ENCODE measurements at regions not wholly inside any gene's neighbourhood (a gene's known extent, or its start where the extent isn't known, plus 50 kb on each side); places are given as distances from the start of the nearest gene placed in this dataset.

DNA sequence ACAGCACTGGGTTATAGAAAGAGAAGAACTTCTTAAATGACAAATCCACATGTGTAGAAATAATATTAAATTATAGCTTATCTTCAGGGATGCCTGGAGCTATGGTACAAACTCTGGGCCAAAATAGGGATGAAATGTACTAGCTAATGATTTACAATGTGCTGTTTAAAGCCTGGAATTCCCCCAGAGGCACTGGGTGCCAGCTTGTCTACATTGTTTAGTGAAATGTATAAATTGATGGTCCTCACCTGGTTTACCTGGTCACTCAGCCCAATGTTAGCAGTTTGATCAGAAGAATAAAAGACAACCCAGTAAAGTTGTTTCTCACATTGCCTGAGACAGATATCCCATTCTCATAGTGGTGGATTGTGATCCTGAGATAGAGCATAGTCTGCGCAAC lies 597.2 kb downstream of the DIAPH3 start (continued):
- TF ChIP-seq, protein P1, sequence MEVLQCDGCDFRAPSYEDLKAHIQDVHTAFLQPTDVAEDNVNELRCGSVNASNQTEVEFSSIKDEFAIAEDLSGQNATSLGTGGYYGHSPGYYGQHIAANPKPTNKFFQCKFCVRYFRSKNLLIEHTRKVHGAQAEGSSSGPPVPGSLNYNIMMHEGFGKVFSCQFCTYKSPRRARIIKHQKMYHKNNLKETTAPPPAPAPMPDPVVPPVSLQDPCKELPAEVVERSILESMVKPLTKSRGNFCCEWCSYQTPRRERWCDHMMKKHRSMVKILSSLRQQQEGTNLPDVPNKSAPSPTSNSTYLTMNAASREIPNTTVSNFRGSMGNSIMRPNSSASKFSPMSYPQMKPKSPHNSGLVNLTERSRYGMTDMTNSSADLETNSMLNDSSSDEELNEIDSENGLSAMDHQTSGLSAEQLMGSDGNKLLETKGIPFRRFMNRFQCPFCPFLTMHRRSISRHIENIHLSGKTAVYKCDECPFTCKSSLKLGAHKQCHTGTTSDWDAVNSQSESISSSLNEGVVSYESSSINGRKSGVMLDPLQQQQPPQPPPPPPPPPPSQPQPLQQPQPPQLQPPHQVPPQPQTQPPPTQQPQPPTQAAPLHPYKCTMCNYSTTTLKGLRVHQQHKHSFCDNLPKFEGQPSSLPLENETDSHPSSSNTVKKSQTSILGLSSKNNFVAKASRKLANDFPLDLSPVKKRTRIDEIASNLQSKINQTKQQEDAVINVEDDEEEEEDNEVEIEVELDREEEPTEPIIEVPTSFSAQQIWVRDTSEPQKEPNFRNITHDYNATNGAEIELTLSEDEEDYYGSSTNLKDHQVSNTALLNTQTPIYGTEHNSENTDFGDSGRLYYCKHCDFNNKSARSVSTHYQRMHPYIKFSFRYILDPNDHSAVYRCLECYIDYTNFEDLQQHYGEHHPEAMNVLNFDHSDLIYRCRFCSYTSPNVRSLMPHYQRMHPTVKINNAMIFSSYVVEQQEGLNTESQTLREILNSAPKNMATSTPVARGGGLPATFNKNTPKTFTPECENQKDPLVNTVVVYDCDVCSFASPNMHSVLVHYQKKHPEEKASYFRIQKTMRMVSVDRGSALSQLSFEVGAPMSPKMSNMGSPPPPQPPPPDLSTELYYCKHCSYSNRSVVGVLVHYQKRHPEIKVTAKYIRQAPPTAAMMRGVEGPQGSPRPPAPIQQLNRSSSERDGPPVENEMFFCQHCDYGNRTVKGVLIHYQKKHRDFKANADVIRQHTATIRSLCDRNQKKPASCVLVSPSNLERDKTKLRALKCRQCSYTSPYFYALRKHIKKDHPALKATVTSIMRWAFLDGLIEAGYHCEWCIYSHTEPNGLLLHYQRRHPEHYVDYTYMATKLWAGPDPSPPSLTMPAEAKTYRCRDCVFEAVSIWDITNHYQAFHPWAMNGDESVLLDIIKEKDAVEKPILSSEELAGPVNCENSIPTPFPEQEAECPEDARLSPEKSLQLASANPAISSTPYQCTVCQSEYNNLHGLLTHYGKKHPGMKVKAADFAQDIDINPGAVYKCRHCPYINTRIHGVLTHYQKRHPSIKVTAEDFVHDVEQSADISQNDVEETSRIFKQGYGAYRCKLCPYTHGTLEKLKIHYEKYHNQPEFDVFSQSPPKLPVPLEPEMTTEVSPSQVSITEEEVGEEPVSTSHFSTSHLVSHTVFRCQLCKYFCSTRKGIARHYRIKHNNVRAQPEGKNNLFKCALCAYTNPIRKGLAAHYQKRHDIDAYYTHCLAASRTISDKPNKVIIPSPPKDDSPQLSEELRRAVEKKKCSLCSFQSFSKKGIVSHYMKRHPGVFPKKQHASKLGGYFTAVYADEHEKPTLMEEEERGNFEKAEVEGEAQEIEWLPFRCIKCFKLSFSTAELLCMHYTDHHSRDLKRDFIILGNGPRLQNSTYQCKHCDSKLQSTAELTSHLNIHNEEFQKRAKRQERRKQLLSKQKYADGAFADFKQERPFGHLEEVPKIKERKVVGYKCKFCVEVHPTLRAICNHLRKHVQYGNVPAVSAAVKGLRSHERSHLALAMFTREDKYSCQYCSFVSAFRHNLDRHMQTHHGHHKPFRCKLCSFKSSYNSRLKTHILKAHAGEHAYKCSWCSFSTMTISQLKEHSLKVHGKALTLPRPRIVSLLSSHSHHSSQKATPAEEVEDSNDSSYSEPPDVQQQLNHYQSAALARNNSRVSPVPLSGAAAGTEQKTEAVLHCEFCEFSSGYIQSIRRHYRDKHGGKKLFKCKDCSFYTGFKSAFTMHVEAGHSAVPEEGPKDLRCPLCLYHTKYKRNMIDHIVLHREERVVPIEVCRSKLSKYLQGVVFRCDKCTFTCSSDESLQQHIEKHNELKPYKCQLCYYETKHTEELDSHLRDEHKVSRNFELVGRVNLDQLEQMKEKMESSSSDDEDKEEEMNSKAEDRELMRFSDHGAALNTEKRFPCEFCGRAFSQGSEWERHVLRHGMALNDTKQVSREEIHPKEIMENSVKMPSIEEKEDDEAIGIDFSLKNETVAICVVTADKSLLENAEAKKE (CRISPR knock-in tag; IDR thresholded peaks at IDR 0.05), result no peak
- TF ChIP-seq EZH2 (IDR thresholded peaks at IDR 0.05; ENCODE audit: low read depth, unreplicated experiment), result no peak
- TF ChIP-seq, protein P2, sequence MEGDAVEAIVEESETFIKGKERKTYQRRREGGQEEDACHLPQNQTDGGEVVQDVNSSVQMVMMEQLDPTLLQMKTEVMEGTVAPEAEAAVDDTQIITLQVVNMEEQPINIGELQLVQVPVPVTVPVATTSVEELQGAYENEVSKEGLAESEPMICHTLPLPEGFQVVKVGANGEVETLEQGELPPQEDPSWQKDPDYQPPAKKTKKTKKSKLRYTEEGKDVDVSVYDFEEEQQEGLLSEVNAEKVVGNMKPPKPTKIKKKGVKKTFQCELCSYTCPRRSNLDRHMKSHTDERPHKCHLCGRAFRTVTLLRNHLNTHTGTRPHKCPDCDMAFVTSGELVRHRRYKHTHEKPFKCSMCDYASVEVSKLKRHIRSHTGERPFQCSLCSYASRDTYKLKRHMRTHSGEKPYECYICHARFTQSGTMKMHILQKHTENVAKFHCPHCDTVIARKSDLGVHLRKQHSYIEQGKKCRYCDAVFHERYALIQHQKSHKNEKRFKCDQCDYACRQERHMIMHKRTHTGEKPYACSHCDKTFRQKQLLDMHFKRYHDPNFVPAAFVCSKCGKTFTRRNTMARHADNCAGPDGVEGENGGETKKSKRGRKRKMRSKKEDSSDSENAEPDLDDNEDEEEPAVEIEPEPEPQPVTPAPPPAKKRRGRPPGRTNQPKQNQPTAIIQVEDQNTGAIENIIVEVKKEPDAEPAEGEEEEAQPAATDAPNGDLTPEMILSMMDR (conservative IDR thresholded peaks at IDR 0.05; ENCODE audit: low read depth in 2 of 2), result no peak
- TF ChIP-seq ZNF331 (CRISPR knock-in tag; IDR thresholded peaks at IDR 0.05; ENCODE audit: low read depth), result no peak
- no peak for TF ChIP-seq ZNF114 (CRISPR knock-in tag; IDR thresholded peaks at IDR 0.05)
- no peak for TF ChIP-seq NANOG (IDR thresholded peaks at IDR 0.05; ENCODE audit: borderline replicate concordance)
- no peak for TF ChIP-seq EZH2phosphoT487 (IDR thresholded peaks at IDR 0.05; ENCODE audit: unreplicated experiment)
- TF ChIP-seq, protein P3, sequence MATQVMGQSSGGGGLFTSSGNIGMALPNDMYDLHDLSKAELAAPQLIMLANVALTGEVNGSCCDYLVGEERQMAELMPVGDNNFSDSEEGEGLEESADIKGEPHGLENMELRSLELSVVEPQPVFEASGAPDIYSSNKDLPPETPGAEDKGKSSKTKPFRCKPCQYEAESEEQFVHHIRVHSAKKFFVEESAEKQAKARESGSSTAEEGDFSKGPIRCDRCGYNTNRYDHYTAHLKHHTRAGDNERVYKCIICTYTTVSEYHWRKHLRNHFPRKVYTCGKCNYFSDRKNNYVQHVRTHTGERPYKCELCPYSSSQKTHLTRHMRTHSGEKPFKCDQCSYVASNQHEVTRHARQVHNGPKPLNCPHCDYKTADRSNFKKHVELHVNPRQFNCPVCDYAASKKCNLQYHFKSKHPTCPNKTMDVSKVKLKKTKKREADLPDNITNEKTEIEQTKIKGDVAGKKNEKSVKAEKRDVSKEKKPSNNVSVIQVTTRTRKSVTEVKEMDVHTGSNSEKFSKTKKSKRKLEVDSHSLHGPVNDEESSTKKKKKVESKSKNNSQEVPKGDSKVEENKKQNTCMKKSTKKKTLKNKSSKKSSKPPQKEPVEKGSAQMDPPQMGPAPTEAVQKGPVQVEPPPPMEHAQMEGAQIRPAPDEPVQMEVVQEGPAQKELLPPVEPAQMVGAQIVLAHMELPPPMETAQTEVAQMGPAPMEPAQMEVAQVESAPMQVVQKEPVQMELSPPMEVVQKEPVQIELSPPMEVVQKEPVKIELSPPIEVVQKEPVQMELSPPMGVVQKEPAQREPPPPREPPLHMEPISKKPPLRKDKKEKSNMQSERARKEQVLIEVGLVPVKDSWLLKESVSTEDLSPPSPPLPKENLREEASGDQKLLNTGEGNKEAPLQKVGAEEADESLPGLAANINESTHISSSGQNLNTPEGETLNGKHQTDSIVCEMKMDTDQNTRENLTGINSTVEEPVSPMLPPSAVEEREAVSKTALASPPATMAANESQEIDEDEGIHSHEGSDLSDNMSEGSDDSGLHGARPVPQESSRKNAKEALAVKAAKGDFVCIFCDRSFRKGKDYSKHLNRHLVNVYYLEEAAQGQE (IDR thresholded peaks at IDR 0.05; ENCODE audit: unreplicated experiment), result no peak
- TF ChIP-seq JUNB (IDR thresholded peaks at IDR 0.05; ENCODE audit: unreplicated experiment), result no peak
- TF ChIP-seq CREB1 (CRISPR knock-in tag; IDR thresholded peaks at IDR 0.05; ENCODE audit: low read depth), result no peak

Measured in GM23338 (cell line).